Natural killer cell (primary cell): ENCODE measurements at regions not wholly inside any gene's neighbourhood (a gene's known extent, or its start where the extent isn't known, plus 50 kb on each side); places are given as distances from the start of the nearest gene placed in this dataset.

ENCODE experiments used
- ATAC-seq, 3 donors: fragments of 150-1000 bp in 2 of 3; fragments of 200-7000 bp in 1 of 3; cut with Tn5 transposase; 1 replicate in 1 of 3; 2 replicates in 2 of 3; pipeline ENCODE4 v1.10.0; 2021; ENCODE audit warnings: mild to moderate bottlenecking in 2 of 3, moderate library complexity in 2 of 3
- DNase-seq, 2 donors: peaks; one replicate each; pipeline versions ENCODE4 v3.0.0 to v3.0.0-alpha.2; 2013 to 2021; ENCODE audit warnings: mixed read lengths in 1 of 2
- H3K27ac ChIP-seq: one replicate; pipeline ENCODE4 v1.5.1; 2013; ENCODE audit warnings: mild to moderate bottlenecking, low read length
- H3K27me3 ChIP-seq: one replicate; pipeline ENCODE4 v1.6.1; 2013; ENCODE audit warnings: low read length; ENCODE audit not compliant: control insufficient read depth, insufficient read depth
- H3K36me3 ChIP-seq: one replicate; pipeline ENCODE4 v1.6.1; 2013; ENCODE audit warnings: low read length; ENCODE audit not compliant: control insufficient read depth, insufficient read depth
- H3K4me1 ChIP-seq: one replicate; pipeline ENCODE4 v1.6.1; 2013; ENCODE audit warnings: low read length; ENCODE audit not compliant: control insufficient read depth, insufficient read depth
- H3K4me3 ChIP-seq: one replicate; pipeline ENCODE4 v1.5.1; 2013; ENCODE audit warnings: low read length
- H3K9me3 ChIP-seq: one replicate; pipeline ENCODE4 v1.6.1; 2013; ENCODE audit warnings: low read length; ENCODE audit not compliant: control insufficient read depth, insufficient read depth
- H3K27ac Mint-ChIP-seq, 2 donors: one replicate each; pipeline ENCODE4 v1.8.0; 2022; ENCODE audit warnings: mild to moderate bottlenecking in 2 of 2, mixed read lengths in 2 of 2, moderate library complexity in 1 of 2
- H3K27me3 Mint-ChIP-seq, 2 donors: one replicate each; pipeline ENCODE4 v1.8.0; 2022; ENCODE audit warnings: low read depth in 2 of 2, mixed read lengths in 2 of 2
- H3K36me3 Mint-ChIP-seq: one replicate; pipeline ENCODE4 v1.8.0; 2022; ENCODE audit warnings: mixed read lengths
- H3K4me1 Mint-ChIP-seq, 2 donors: one replicate each; pipeline ENCODE4 v1.8.0; 2022; ENCODE audit warnings: mixed read lengths in 2 of 2
- H3K4me3 Mint-ChIP-seq: one replicate; pipeline ENCODE4 v1.8.0; 2022; ENCODE audit warnings: mild to moderate bottlenecking, moderate library complexity, mixed read lengths
- H3K9me3 Mint-ChIP-seq, 2 donors: one replicate each; pipeline ENCODE4 v1.8.0; 2022; ENCODE audit warnings: mixed read lengths in 2 of 2
- CTCF ChIP-seq: fragments of 200-600 bp; IDR thresholded peaks from one replicate; pipeline ENCODE4 v1.8.0; 2022; ENCODE audit warnings: antibody characterized with exemption
- WGBS: methylation state at CpG from one replicate; pipeline ENCODE4 v1.1.7; 2013; ENCODE audit warnings: missing lambda C conversion rate; ENCODE audit not compliant: insufficient coverage; 5-methylcytosine and 5-hydroxymethylcytosine counted together
- intact Hi-C: fragments of 100-400 bp; cut with micrococcal nuclease; formaldehyde crosslinking; loops from one replicate; pipeline ENCODE4 v1.14.2; 2022

- H3K4me1 Mint-ChIP-seq: no peaks in the 10 kb centered on the region
- no peaks in the 10 kb centered on the region for H3K27me3 ChIP-seq
- H3K36me3 ChIP-seq: no peaks in the 10 kb centered on the region
- H3K27ac Mint-ChIP-seq: no peak overlapping the region
- no peak for TF ChIP-seq CTCF
- H3K36me3 Mint-ChIP-seq: no peaks in the 10 kb centered on the region
- 46% methylated on average over 1 of the region's 1 CpG for WGBS
- no peak overlapping the region for H3K4me3 ChIP-seq
- no peaks in the 10 kb centered on the region for H3K27me3 Mint-ChIP-seq
- ATAC-seq (no peak), DNase-seq (no peak)
- no peaks in the 10 kb centered on the region for H3K4me1 ChIP-seq
- intact Hi-C loops: no loop called here
- peaks cover 7% of the 10 kb centered on the region for H3K9me3 ChIP-seq
- H3K9me3 Mint-ChIP-seq: peaks cover 18 to 24% of the 10 kb centered on the region in 2 donors
- no peak overlapping the region for H3K27ac ChIP-seq
- no peak overlapping the region for H3K4me3 Mint-ChIP-seq
Measured at GRCh38 chr21:17045214-17045853, 467.5 kb upstream of the CXADR start.

GRCh38 chr21:17048974-17049373 lies 463.9 kb upstream of the CXADR start:
- Mint-ChIP-seq H3K27me3 (no peaks in the 10 kb centered on the region), H3K4me3 (no peak overlapping the region), H3K9me3 (peaks cover 12 to 20% of the 10 kb centered on the region in 2 donors)

GRCh38 chr21:17050156-17050555 lies 462.7 kb upstream of the CXADR start:
- DNase-seq: no peak
- Mint-ChIP-seq H3K4me1 (no peaks in the 10 kb centered on the region), H3K27ac (no peak overlapping the region), H3K36me3 (no peaks in the 10 kb centered on the region), H3K9me3 (peaks cover 12 to 20% of the 10 kb centered on the region in 2 donors), H3K4me3 (no peak overlapping the region), H3K27me3 (no peaks in the 10 kb centered on the region)
- peaks cover 7% of the 10 kb centered on the region for H3K9me3 ChIP-seq
- intact Hi-C loops: no loop called here
- ATAC-seq: no peak
- no peaks in the 10 kb centered on the region for H3K4me1 ChIP-seq
- WGBS: no CpG with 5 or more reads among the region's 1 CpG
- H3K27me3 ChIP-seq: no peaks in the 10 kb centered on the region
- H3K27ac ChIP-seq: no peak overlapping the region
- H3K36me3 ChIP-seq: no peaks in the 10 kb centered on the region
- no peak overlapping the region for H3K4me3 ChIP-seq
- TF ChIP-seq CTCF: no peak

More at GRCh38 chr21:17048974-17049373, 463.9 kb upstream of the CXADR start:
- Histone ChIP-seq H3K27ac (no peak overlapping the region), H3K9me3 (peaks cover 7% of the 10 kb centered on the region), H3K36me3 (no peaks in the 10 kb centered on the region), H3K27me3 (no peaks in the 10 kb centered on the region), H3K4me3 (no peak overlapping the region), H3K4me1 (no peaks in the 10 kb centered on the region)
- H3K36me3 Mint-ChIP-seq: no peaks in the 10 kb centered on the region
- ATAC-seq: no peak
- WGBS: 76% methylated on average over 3 of the region's 3 CpGs
- no peak overlapping the region for H3K27ac Mint-ChIP-seq
- no peak for DNase-seq
- intact Hi-C loops: no loop called here
- no peaks in the 10 kb centered on the region for H3K4me1 Mint-ChIP-seq
- no peak for TF ChIP-seq CTCF

- no peaks in the 10 kb centered on the region for H3K36me3 Mint-ChIP-seq
- Histone ChIP-seq H3K27ac (no peak overlapping the region), H3K9me3 (peaks cover 7% of the 10 kb centered on the region), H3K4me1 (no peaks in the 10 kb centered on the region), H3K4me3 (no peak overlapping the region), H3K27me3 (no peaks in the 10 kb centered on the region), H3K36me3 (no peaks in the 10 kb centered on the region)
- no CpG with 5 or more reads among the region's 2 CpGs for WGBS
- DNase-seq (no peak), ATAC-seq (no peak)
- H3K27ac Mint-ChIP-seq: no peak overlapping the region
- H3K27me3 Mint-ChIP-seq: no peaks in the 10 kb centered on the region
- no peaks in the 10 kb centered on the region for H3K4me1 Mint-ChIP-seq
- no peak overlapping the region for H3K4me3 Mint-ChIP-seq
- peaks cover 13 to 19% of the 10 kb centered on the region in 2 donors for H3K9me3 Mint-ChIP-seq
- TF ChIP-seq CTCF: no peak
- intact Hi-C loops: no loop called here
Measured at GRCh38 chr21:17050646-17051045, 462.2 kb upstream of the CXADR start.
